ENCODE measurements at regions not wholly inside any gene's neighbourhood (a gene's known extent, or its start where the extent isn't known, plus 50 kb on each side); places are given as distances from the start of the nearest gene placed in this dataset.

- Histone ChIP-seq H3K27me3 (no peaks in the 10 kb centered on the region), H3K9me3 (no peaks in the 10 kb centered on the region), H3K36me3 (no peaks in the 10 kb centered on the region), H3K4me3 (no peak overlapping the region), H3K27ac (no peak overlapping the region), H3K4me1 (no peaks in the 10 kb centered on the region)
- TF ChIP-seq CTCF (IDR thresholded peaks at IDR 0.05), result no peak
- intact Hi-C loops (cut with DNase I; ENCODE audit: low total_unique reads), result no loop called here
- DNase-seq, result no peak
These were observed 1961.4 kb upstream of the WWC1 start for GRCh38 chr5:166330036-166330435.

DNA sequence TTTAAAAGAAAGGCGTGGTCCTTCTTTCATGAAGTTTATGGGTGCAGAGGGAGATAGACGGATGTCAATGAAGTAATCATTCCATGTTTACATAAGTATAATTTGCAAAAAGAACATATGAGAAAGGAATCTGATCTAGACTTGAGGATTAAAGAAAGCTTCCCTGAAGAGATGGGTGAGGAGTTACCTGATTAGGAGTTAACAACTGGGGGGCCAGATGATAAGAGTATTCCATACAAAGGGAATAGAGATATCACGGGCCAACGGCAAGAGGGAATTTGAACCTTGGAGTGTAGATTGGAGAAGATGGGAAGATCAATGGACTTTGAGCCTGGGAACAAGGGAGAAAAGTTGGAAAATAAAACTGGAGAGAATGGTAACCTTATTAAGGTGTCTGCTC is 1959.9 kb upstream of the WWC1 start:
- H3K9me3 ChIP-seq, result no peaks in the 10 kb centered on the region
- no peaks in the 10 kb centered on the region for H3K36me3 ChIP-seq
- no peak overlapping the region for H3K4me3 ChIP-seq
- DNase-seq, result no peak
- TF ChIP-seq CTCF (IDR thresholded peaks at IDR 0.05), result no peak
- intact Hi-C loops (cut with DNase I; ENCODE audit: low total_unique reads), result no loop called here
- no peaks in the 10 kb centered on the region for H3K27me3 ChIP-seq
- H3K4me1 ChIP-seq, result no peaks in the 10 kb centered on the region
- H3K27ac ChIP-seq, result no peak overlapping the region

DNA sequence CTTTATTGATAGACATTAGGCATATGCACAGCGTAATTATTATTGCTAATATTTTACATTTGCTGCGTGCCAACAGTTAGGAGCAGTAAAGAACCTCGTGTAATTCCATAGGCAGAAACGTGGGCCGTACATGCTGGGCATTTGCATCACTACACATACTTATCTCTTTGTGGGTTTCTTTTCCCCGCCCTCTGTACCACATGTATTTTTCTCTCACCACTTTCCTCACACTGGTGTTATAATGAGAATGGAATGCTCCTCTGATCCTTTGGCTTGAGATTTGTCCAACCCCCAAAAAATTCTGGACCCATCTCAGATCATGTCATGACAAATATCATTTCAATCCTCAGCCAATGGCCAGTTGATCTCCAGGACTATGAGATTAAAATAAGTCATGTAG is 1952.6 kb upstream of the WWC1 start:
- TF ChIP-seq CTCF (IDR thresholded peaks at IDR 0.05), result no peak
- Histone ChIP-seq H3K9me3 (no peaks in the 10 kb centered on the region), H3K4me1 (no peaks in the 10 kb centered on the region), H3K27me3 (no peaks in the 10 kb centered on the region), H3K27ac (no peak overlapping the region), H3K36me3 (no peaks in the 10 kb centered on the region), H3K4me3 (no peak overlapping the region)
- DNase-seq, result no peak
- intact Hi-C loops (cut with DNase I; ENCODE audit: low total_unique reads), result no loop called here

- TF ChIP-seq CTCF (IDR thresholded peaks at IDR 0.05), result no peak
- Histone ChIP-seq H3K4me3 (no peak overlapping the region), H3K9me3 (no peaks in the 10 kb centered on the region), H3K36me3 (no peaks in the 10 kb centered on the region), H3K27me3 (no peaks in the 10 kb centered on the region), H3K4me1 (no peaks in the 10 kb centered on the region), H3K27ac (no peak overlapping the region)
- DNase-seq, result no peak
- intact Hi-C loops (cut with DNase I; ENCODE audit: low total_unique reads), result no loop called here
These were observed 1951.4 kb upstream of the WWC1 start for GRCh38 chr5:166340039-166340438.

- no peaks in the 10 kb centered on the region for H3K4me1 ChIP-seq
- intact Hi-C loops (cut with DNase I; ENCODE audit: low total_unique reads), result no loop called here
- H3K4me3 ChIP-seq, result no peak overlapping the region
- no peak overlapping the region for H3K27ac ChIP-seq
- no peak for DNase-seq
- H3K36me3 ChIP-seq, result no peaks in the 10 kb centered on the region
- no peaks in the 10 kb centered on the region for H3K27me3 ChIP-seq
- TF ChIP-seq CTCF (IDR thresholded peaks at IDR 0.05), result no peak
- no peaks in the 10 kb centered on the region for H3K9me3 ChIP-seq
These were observed 1949.6 kb upstream of the WWC1 start for GRCh38 chr5:166341740-166342337.

DNA sequence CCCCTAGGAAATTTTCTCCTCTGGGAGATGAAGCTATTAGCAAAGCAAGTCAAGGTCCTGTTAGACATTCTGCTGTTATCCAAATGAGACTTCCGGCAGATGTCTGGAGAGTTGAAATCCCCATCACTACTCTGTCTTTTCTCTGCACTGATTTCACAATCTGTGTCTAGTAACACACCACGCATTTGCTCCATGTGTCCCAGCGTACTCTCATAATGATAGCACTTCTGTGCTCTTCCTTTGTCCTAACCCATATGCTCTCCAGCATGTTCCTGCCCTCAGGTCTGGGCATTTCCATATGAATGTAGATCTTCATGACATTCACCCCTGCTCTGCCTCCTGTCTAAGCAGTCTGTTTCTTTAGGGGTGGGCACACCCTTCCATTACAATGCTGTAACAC is 1949.0 kb upstream of the WWC1 start:
- Histone ChIP-seq H3K27ac (no peak overlapping the region), H3K9me3 (no peaks in the 10 kb centered on the region), H3K4me3 (no peak overlapping the region), H3K36me3 (no peaks in the 10 kb centered on the region), H3K27me3 (no peaks in the 10 kb centered on the region), H3K4me1 (no peaks in the 10 kb centered on the region)
- TF ChIP-seq CTCF (IDR thresholded peaks at IDR 0.05), result no peak
- intact Hi-C loops (cut with DNase I; ENCODE audit: low total_unique reads), result no loop called here
- no peak for DNase-seq

Measured in tibial artery (tissue), 4 donors.